OCI-LY7 (cell line): ENCODE measurements at regions not wholly inside any gene's neighbourhood (a gene's known extent, or its start where the extent isn't known, plus 50 kb on each side); places are given as distances from the start of the nearest gene placed in this dataset.
"Not testable (repeated sequence)": the region's sequence is repeated elsewhere in the genome, so short reads cannot be mapped to it uniquely, and the experiment has no call there.

ENCODE experiments used
- BruUV-seq: library from RNA; stranded (reverse); fragments of 400-500 nt; replicated peaks from 2 replicates; lab custom pipeline; 2021; lab: Mats Ljungman, UMichigan
- CTCF ChIA-PET: fragments of 300-600 bp; sonication (Branson Sonifier 250); formaldehyde crosslinking; loops from one replicate; lab custom pipeline; 2022; ENCODE audit warnings: antibody characterized with exemption; ENCODE audit not compliant: unreplicated experiment; lab: Charles Lee
- POLR2A ChIA-PET: fragments of 300-600 bp; sonication (Branson Sonifier 250); formaldehyde crosslinking; loops from one replicate; lab custom pipeline; 2022; ENCODE audit warnings: antibody characterized with exemption; lab: Charles Lee
- DNase-seq: peaks from one replicate; pipeline ENCODE4 v3.0.0-alpha.2; 2015; ENCODE audit warnings: low spot score
- H2AFZ ChIP-seq: fragments of 200-600 bp; sonication (generic), shearing (Covaris generic); 2 replicates; pipeline ENCODE4 v1.6.1; 2014; ENCODE audit warnings: mild to moderate bottlenecking, antibody characterized with exemption, low read length, moderate library complexity
- H3K27ac ChIP-seq: fragments of 200-600 bp; sonication (generic); 2 replicates; pipeline ENCODE4 v1.5.1; 2014; ENCODE audit warnings: mixed run types, low read depth, mild to moderate bottlenecking, moderate library complexity, low read length, inconsistent platforms; ENCODE audit not compliant: poor library complexity, severe bottlenecking
- H3K36me3 ChIP-seq: fragments of 200-600 bp; sonication (generic); 2 replicates; pipeline ENCODE4 v1.6.1; 2014; ENCODE audit warnings: mild to moderate bottlenecking, antibody characterized with exemption, low read length, moderate library complexity, mixed read lengths; ENCODE audit not compliant: insufficient read depth
- H3K4me1 ChIP-seq: fragments of 200-600 bp; sonication (generic); 2 replicates; pipeline ENCODE4 v1.5.1; 2014; ENCODE audit warnings: mild to moderate bottlenecking, low read length; ENCODE audit not compliant: insufficient read depth, poor library complexity, severe bottlenecking
- H3K4me2 ChIP-seq: fragments of 200-600 bp; sonication (generic); 2 replicates; pipeline ENCODE4 v1.6.1; 2014; ENCODE audit warnings: mild to moderate bottlenecking, low read length
- H3K4me3 ChIP-seq: fragments of 200-600 bp; sonication (generic); 2 replicates; pipeline ENCODE4 v1.5.1; 2014; ENCODE audit warnings: mild to moderate bottlenecking, low read depth, low read length; ENCODE audit not compliant: poor library complexity, severe bottlenecking
- H3K79me2 ChIP-seq: fragments of 200-600 bp; sonication (generic); 2 replicates; pipeline ENCODE4 v1.6.1; 2016; ENCODE audit warnings: low read depth, mild to moderate bottlenecking, low read length, moderate library complexity, mixed read lengths; ENCODE audit not compliant: insufficient read depth
- H3K9me2 ChIP-seq: fragments of 200-600 bp; sonication (generic); 2 replicates; pipeline ENCODE4 v1.6.1; 2016; ENCODE audit warnings: mild to moderate bottlenecking, low read length, mixed read lengths; ENCODE audit not compliant: insufficient read depth
- H3K9me3 ChIP-seq: fragments of 200-600 bp; sonication (generic); 2 replicates; pipeline ENCODE4 v1.6.1; 2014; ENCODE audit warnings: mild to moderate bottlenecking, mixed run types, low read length, mixed read lengths
- H4K20me1 ChIP-seq: fragments of 200-600 bp; sonication (generic); 2 replicates; pipeline ENCODE4 v1.6.1; 2014; ENCODE audit warnings: mild to moderate bottlenecking, antibody characterized with exemption, low read length, moderate library complexity, mixed read lengths; ENCODE audit not compliant: insufficient read depth
- EZH2phosphoT487 ChIP-seq: fragments of 200-600 bp; sonication (generic); IDR thresholded peaks from 2 replicates; pipeline ENCODE4 v1.6.1; 2018; ENCODE audit warnings: low read depth, borderline replicate concordance, mild to moderate bottlenecking, mixed run types, antibody characterized with exemption, low read length, moderate library complexity, mixed read lengths
- intact Hi-C: fragments of 100-400 bp; cut with micrococcal nuclease; formaldehyde crosslinking; loops from one replicate; pipeline ENCODE4 v1.10.0; 2022; ENCODE audit not compliant: unreplicated experiment
- TF ChIP-seq, protein P1 (sequence below): fragments of 200-600 bp; sonication (generic); conservative IDR thresholded peaks from 2 replicates; pipeline ENCODE4 v1.5.1; 2014; ENCODE audit warnings: mild to moderate bottlenecking, antibody characterized with exemption, low read length, moderate library complexity, mixed read lengths

DNA sequence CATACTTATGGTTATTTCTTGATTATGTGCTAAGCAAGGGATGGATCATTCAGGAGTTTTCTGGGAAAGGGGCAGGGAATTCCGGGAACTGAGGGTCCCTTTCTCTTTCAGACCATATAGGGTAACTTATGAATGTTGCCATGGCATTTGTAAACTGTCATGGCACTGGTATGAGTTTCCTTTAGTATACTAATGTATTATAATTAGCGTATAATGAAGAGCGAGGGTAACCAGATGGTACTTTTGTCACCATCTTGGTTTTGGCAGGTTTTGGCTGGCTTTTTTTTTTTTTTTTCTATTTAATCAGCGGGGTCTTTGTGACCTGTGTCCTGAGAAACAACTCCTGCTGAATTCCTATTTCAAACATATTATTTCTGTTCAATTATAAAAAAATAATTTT lies 237.6 kb upstream of the PTER start:
- no peaks in the 10 kb centered on the region for H3K9me2 ChIP-seq
- no peak overlapping the region for H3K4me2 ChIP-seq
- H4K20me1 ChIP-seq, result no peaks in the 10 kb centered on the region
- no peaks in the 10 kb centered on the region for H3K79me2 ChIP-seq
- ChIA-PET POLR2A (no interaction called here), CTCF (no interaction called here)
- no peaks in the 10 kb centered on the region for H3K4me1 ChIP-seq
- no peak for TF ChIP-seq EZH2phosphoT487
- no peaks in the 10 kb centered on the region for H3K9me3 ChIP-seq
- BruUV-seq, result no TSS peak
- intact Hi-C loops, result no loop called here
- H2AFZ ChIP-seq, result no peak overlapping the region
- H3K27ac ChIP-seq, result no peak overlapping the region
- DNase-seq, result no peak
- H3K4me3 ChIP-seq, result no peak overlapping the region
- H3K36me3 ChIP-seq, result no peaks in the 10 kb centered on the region

DNA sequence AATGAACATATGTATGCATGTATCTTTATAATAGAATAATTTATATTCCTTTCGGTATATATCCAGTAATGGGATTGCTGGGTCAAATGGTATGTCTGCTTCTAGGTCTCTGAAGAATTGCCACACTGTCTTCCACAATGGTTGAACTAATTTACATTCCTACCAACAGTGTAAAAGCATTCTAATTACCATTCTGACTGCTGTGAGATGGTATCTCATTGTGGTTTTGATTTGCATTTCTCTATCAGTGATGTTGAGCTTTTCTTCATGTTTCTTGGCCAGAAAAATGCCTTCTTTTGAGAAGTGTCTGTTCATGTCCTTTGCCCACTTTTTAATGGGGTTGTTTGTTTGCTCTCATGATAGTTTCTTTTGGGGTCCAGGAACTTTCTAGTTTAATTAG lies 213.2 kb upstream of the PTER start:
- CTCF ChIA-PET, H3K9me2 ChIP-seq, H3K36me3 ChIP-seq, H3K79me2 ChIP-seq, H2AFZ ChIP-seq, H3K4me3 ChIP-seq, H3K4me1 ChIP-seq, H3K4me2 ChIP-seq, intact Hi-C loops, H4K20me1 ChIP-seq, H3K27ac ChIP-seq, DNase-seq, BruUV-seq, POLR2A ChIA-PET: not testable (repeated sequence)
- 0 out of 2 replicates have a peak, but pooled peaks cover 10% of the 10 kb centered on the region for H3K9me3 ChIP-seq

DNA sequence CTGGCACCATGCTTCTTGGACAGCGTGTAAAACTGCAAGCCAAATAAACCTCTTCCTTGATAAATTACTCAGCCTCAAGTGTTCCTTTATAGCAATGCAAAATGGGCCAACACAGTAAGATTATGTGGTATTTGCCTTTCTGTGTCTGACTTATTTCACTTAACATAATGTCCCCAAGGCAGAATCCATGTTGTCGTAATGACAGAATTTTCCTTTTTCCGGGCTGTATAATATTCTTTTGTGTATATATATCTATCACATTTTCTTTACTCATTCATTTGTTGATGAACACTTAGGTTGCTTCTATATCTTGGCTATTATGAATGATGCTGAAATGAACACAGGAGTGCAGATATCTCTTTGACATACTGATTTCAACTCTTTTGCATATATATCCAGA lies 209.1 kb upstream of the PTER start:
- no peaks in the 10 kb centered on the region for H4K20me1 ChIP-seq
- H3K79me2 ChIP-seq, result no peaks in the 10 kb centered on the region
- no peak for TF ChIP-seq EZH2phosphoT487
- TF ChIP-seq, protein P1, sequence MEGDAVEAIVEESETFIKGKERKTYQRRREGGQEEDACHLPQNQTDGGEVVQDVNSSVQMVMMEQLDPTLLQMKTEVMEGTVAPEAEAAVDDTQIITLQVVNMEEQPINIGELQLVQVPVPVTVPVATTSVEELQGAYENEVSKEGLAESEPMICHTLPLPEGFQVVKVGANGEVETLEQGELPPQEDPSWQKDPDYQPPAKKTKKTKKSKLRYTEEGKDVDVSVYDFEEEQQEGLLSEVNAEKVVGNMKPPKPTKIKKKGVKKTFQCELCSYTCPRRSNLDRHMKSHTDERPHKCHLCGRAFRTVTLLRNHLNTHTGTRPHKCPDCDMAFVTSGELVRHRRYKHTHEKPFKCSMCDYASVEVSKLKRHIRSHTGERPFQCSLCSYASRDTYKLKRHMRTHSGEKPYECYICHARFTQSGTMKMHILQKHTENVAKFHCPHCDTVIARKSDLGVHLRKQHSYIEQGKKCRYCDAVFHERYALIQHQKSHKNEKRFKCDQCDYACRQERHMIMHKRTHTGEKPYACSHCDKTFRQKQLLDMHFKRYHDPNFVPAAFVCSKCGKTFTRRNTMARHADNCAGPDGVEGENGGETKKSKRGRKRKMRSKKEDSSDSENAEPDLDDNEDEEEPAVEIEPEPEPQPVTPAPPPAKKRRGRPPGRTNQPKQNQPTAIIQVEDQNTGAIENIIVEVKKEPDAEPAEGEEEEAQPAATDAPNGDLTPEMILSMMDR, result no peak
- no peaks in the 10 kb centered on the region for H3K9me2 ChIP-seq
- POLR2A ChIA-PET, result interaction anchor here (0.6 to 1.2 kb wide), 2 partner anchors 16 to 622 kb away, joined by 3 to 5 read pairs; no protein-coding TSS in a partner anchor
- intact Hi-C loops, result no loop called here
- no peak for DNase-seq
- no TSS peak for BruUV-seq
- no peaks in the 10 kb centered on the region for H3K36me3 ChIP-seq
- H3K4me2 ChIP-seq, result no peak overlapping the region
- H2AFZ ChIP-seq, result no peak overlapping the region
- no peak overlapping the region for H3K27ac ChIP-seq
- H3K4me3 ChIP-seq, result no peak overlapping the region
- H3K4me1 ChIP-seq, result no peaks in the 10 kb centered on the region
- 0 out of 2 replicates have a peak, but pooled peaks cover 7% of the 10 kb centered on the region for H3K9me3 ChIP-seq
- CTCF ChIA-PET, result no interaction called here

DNA sequence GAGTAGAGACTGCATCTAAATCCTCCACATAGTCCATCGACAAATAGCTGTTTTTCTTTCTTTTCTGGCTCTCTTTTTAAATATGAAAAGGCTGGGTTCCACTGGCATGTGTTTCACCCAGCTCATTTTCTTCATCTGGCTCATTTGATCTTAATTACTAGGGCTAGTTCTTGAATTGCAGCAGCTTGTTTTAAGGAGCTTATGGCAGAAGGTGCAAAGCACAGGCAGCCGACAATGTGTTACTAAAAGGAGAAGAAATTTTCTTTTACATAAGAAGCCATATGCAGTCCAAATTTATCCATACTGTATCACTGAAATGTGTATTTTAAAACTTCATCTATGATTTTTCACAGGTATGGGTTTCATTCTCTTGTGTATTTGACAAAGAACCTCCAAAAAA lies 205.6 kb upstream of the PTER start:
- no peaks in the 10 kb centered on the region for H3K9me2 ChIP-seq
- TF ChIP-seq, protein P1, result no peak
- no peak for TF ChIP-seq EZH2phosphoT487
- H3K36me3 ChIP-seq, result no peaks in the 10 kb centered on the region
- no peak overlapping the region for H3K4me3 ChIP-seq
- POLR2A ChIA-PET, result interaction anchor here (1.1 kb wide), 1 partner anchor 11 kb away, joined by 3 read pairs; no protein-coding TSS in a partner anchor
- H3K79me2 ChIP-seq, result no peaks in the 10 kb centered on the region
- intact Hi-C loops, result no loop called here
- no peak for DNase-seq
- no peak overlapping the region for H2AFZ ChIP-seq
- 0 out of 2 replicates have a peak, but pooled peaks cover 7% of the 10 kb centered on the region for H3K9me3 ChIP-seq
- no peak overlapping the region for H3K4me2 ChIP-seq
- H3K4me1 ChIP-seq, result no peaks in the 10 kb centered on the region
- CTCF ChIA-PET, result no interaction called here
- BruUV-seq, result no TSS peak
- H3K27ac ChIP-seq, result no peak overlapping the region
- H4K20me1 ChIP-seq, result no peaks in the 10 kb centered on the region
